ENCODE measurements at regions not wholly inside any gene's neighbourhood (a gene's known extent, or its start where the extent isn't known, plus 50 kb on each side); places are given as distances from the start of the nearest gene placed in this dataset.

- Mint-ChIP-seq H3K27me3 (no peaks in the 10 kb centered on the region), H3K27ac (no peak overlapping the region), H3K4me1 (no peaks in the 10 kb centered on the region), H3K9me3 (no peaks in the 10 kb centered on the region), H3K4me3 (no peak overlapping the region), H3K36me3 (no peaks in the 10 kb centered on the region)
- DNase-seq (no peak), ATAC-seq (replicated peaks) (no peak)
Measured at GRCh38 chr11:26777372-26777808, 55.5 kb upstream of the SLC5A12 start.

- no peaks in the 10 kb centered on the region for H3K27me3 Mint-ChIP-seq
- no peak for ATAC-seq (replicated peaks)
- no peak for DNase-seq
Measured at GRCh38 chr11:26778000-26778757, 56.3 kb upstream of the SLC5A12 start.

GRCh38 chr11:26779074-26779865, 57.4 kb upstream of the SLC5A12 start:
- DNase-seq (no peak), ATAC-seq (replicated peaks) (no peak)
- Mint-ChIP-seq H3K27me3 (no peaks in the 10 kb centered on the region), H3K4me3 (no peak overlapping the region), H3K27ac (no peak overlapping the region), H3K9me3 (peaks cover 10% of the 10 kb centered on the region in 2 donors), H3K4me1 (no peaks in the 10 kb centered on the region), H3K36me3 (peaks cover 0 to 5% of the 10 kb centered on the region in 2 donors)

More at GRCh38 chr11:26778000-26778757, 56.3 kb upstream of the SLC5A12 start:
- Mint-ChIP-seq H3K9me3 (peaks cover under 1 to 2% of the 10 kb centered on the region in 2 donors), H3K4me1 (no peaks in the 10 kb centered on the region), H3K27ac (no peak overlapping the region), H3K4me3 (no peak overlapping the region), H3K36me3 (no peaks in the 10 kb centered on the region)

- H3K27me3 Mint-ChIP-seq: no peaks in the 10 kb centered on the region
- ATAC-seq (replicated peaks) (no peak), DNase-seq (no peak)
- peaks cover 0 to 5% of the 10 kb centered on the region in 2 donors for H3K36me3 Mint-ChIP-seq
- no peak overlapping the region for H3K27ac Mint-ChIP-seq
- H3K4me1 Mint-ChIP-seq: no peaks in the 10 kb centered on the region
- H3K9me3 Mint-ChIP-seq: peaks cover 13 to 16% of the 10 kb centered on the region in 2 donors
- no peak overlapping the region for H3K4me3 Mint-ChIP-seq
Measured at GRCh38 chr11:26780376-26781085, 58.7 kb upstream of the SLC5A12 start.

GRCh38 chr11:26782220-26782965, 60.5 kb upstream of the SLC5A12 start:
- peaks cover 13 to 18% of the 10 kb centered on the region in 2 donors for H3K9me3 Mint-ChIP-seq
- no peak overlapping the region for H3K27ac Mint-ChIP-seq
- no peaks in the 10 kb centered on the region for H3K4me1 Mint-ChIP-seq
- DNase-seq: no peak
- H3K4me3 Mint-ChIP-seq: no peak overlapping the region
- no peak for ATAC-seq (replicated peaks)
- no peaks in the 10 kb centered on the region for H3K27me3 Mint-ChIP-seq
- peaks cover 0 to 5% of the 10 kb centered on the region in 2 donors for H3K36me3 Mint-ChIP-seq

- no peaks in the 10 kb centered on the region for H3K27me3 Mint-ChIP-seq
- ATAC-seq (replicated peaks) (no peak), DNase-seq (no peak)
- no peak overlapping the region for H3K4me3 Mint-ChIP-seq
- H3K9me3 Mint-ChIP-seq: peaks cover 13 to 18% of the 10 kb centered on the region in 2 donors
- peaks cover 0 to 5% of the 10 kb centered on the region in 2 donors for H3K36me3 Mint-ChIP-seq
- no peaks in the 10 kb centered on the region for H3K4me1 Mint-ChIP-seq
- no peak overlapping the region for H3K27ac Mint-ChIP-seq
Measured at GRCh38 chr11:26783997-26784396, 62.1 kb upstream of the SLC5A12 start.

GRCh38 chr11:26790738-26791137, 68.9 kb upstream of the SLC5A12 start:
- DNase-seq (no peak), ATAC-seq (replicated peaks) (no peak)
- no peak overlapping the region for H3K4me3 Mint-ChIP-seq
- no peaks in the 10 kb centered on the region for H3K36me3 Mint-ChIP-seq
- no peaks in the 10 kb centered on the region for H3K4me1 Mint-ChIP-seq
- H3K27me3 Mint-ChIP-seq: no peaks in the 10 kb centered on the region
- peaks cover 0 to 4% of the 10 kb centered on the region in 2 donors for H3K9me3 Mint-ChIP-seq
- H3K27ac Mint-ChIP-seq: no peak overlapping the region

GRCh38 chr11:26792941-26793340, 71.1 kb upstream of the SLC5A12 start:
- Mint-ChIP-seq H3K4me1 (no peaks in the 10 kb centered on the region), H3K27ac (no peak overlapping the region), H3K36me3 (no peaks in the 10 kb centered on the region), H3K9me3 (peaks cover 0 to 2% of the 10 kb centered on the region in 2 donors), H3K4me3 (no peak overlapping the region), H3K27me3 (no peaks in the 10 kb centered on the region)
- ATAC-seq (replicated peaks) (no peak), DNase-seq (no peak)

- H3K4me1 Mint-ChIP-seq: no peaks in the 10 kb centered on the region
- no peak overlapping the region for H3K4me3 Mint-ChIP-seq
- no peak for DNase-seq
- peaks cover 0 to 2% of the 10 kb centered on the region in 2 donors for H3K9me3 Mint-ChIP-seq
- no peak for ATAC-seq (replicated peaks)
- no peaks in the 10 kb centered on the region for H3K27me3 Mint-ChIP-seq
- H3K27ac Mint-ChIP-seq: no peak overlapping the region
- H3K36me3 Mint-ChIP-seq: no peaks in the 10 kb centered on the region
Measured at GRCh38 chr11:26793487-26793886, 71.6 kb upstream of the SLC5A12 start.

GRCh38 chr11:26801601-26802000, 79.7 kb upstream of the SLC5A12 start:
- ATAC-seq (replicated peaks): no peak

GRCh38 chr11:26805001-26805400, 83.1 kb upstream of the SLC5A12 start:
- no peaks in the 10 kb centered on the region for H3K4me1 Mint-ChIP-seq
- H3K27ac Mint-ChIP-seq: no peak overlapping the region
- DNase-seq: no peak
- H3K27me3 Mint-ChIP-seq: no peaks in the 10 kb centered on the region
- ATAC-seq (replicated peaks): no peak
- H3K4me3 Mint-ChIP-seq: no peak overlapping the region
- peaks cover 4% of the 10 kb centered on the region in 2 donors for H3K9me3 Mint-ChIP-seq
- no peaks in the 10 kb centered on the region for H3K36me3 Mint-ChIP-seq

More at GRCh38 chr11:26801601-26802000, 79.7 kb upstream of the SLC5A12 start:
- Mint-ChIP-seq H3K27ac (no peak overlapping the region), H3K4me3 (no peak overlapping the region), H3K4me1 (no peaks in the 10 kb centered on the region), H3K27me3 (no peaks in the 10 kb centered on the region), H3K9me3 (peaks cover 4% of the 10 kb centered on the region in 2 donors), H3K36me3 (no peaks in the 10 kb centered on the region)
- DNase-seq: no peak

GRCh38 chr11:26806219-26806618, 84.4 kb upstream of the SLC5A12 start:
- Mint-ChIP-seq H3K4me1 (no peaks in the 10 kb centered on the region), H3K9me3 (peaks cover 4% of the 10 kb centered on the region in 2 donors), H3K36me3 (no peaks in the 10 kb centered on the region), H3K27me3 (no peaks in the 10 kb centered on the region), H3K27ac (no peak overlapping the region), H3K4me3 (no peak overlapping the region)
- ATAC-seq (replicated peaks) (no peak), DNase-seq (no peak)

GRCh38 chr11:26820739-26821138, 98.9 kb upstream of the SLC5A12 start:
- ATAC-seq (replicated peaks) (no peak), DNase-seq (no peak)
- Mint-ChIP-seq H3K27ac (no peak overlapping the region), H3K4me1 (no peaks in the 10 kb centered on the region), H3K9me3 (peaks cover 18 to 23% of the 10 kb centered on the region in 2 donors), H3K36me3 (no peaks in the 10 kb centered on the region), H3K4me3 (no peak overlapping the region), H3K27me3 (no peaks in the 10 kb centered on the region)

GRCh38 chr11:26823963-26824362, 102.1 kb upstream of the SLC5A12 start:
- peaks cover 18 to 19% of the 10 kb centered on the region in 2 donors for H3K9me3 Mint-ChIP-seq
- H3K4me3 Mint-ChIP-seq: no peak overlapping the region
- no peak for DNase-seq
- no peaks in the 10 kb centered on the region for H3K27me3 Mint-ChIP-seq
- H3K4me1 Mint-ChIP-seq: no peaks in the 10 kb centered on the region
- no peaks in the 10 kb centered on the region for H3K36me3 Mint-ChIP-seq
- no peak overlapping the region for H3K27ac Mint-ChIP-seq
- ATAC-seq (replicated peaks): no peak
